ENCODE measurements at regions not wholly inside any gene's neighbourhood (a gene's known extent, or its start where the extent isn't known, plus 50 kb on each side); places are given as distances from the start of the nearest gene placed in this dataset.
"Not testable (repeated sequence)": the region's sequence is repeated elsewhere in the genome, so short reads cannot be mapped to it uniquely, and the experiment has no call there.

- CTCF ChIA-PET, result no interaction called here
- TF ChIP-seq CTCF (conservative IDR thresholded peaks at IDR 0.05; ENCODE audit: low read depth), result no peak
- no peak overlapping the region for H3K27ac ChIP-seq
- DNase-seq (ENCODE audit: low spot score), result no peak
- POLR2A ChIA-PET (ENCODE audit: low non-redundant PET), result no interaction called here
Observed at GRCh38 chr2:198611201-198611600, 806.8 kb downstream of the PLCL1 start.

DNA sequence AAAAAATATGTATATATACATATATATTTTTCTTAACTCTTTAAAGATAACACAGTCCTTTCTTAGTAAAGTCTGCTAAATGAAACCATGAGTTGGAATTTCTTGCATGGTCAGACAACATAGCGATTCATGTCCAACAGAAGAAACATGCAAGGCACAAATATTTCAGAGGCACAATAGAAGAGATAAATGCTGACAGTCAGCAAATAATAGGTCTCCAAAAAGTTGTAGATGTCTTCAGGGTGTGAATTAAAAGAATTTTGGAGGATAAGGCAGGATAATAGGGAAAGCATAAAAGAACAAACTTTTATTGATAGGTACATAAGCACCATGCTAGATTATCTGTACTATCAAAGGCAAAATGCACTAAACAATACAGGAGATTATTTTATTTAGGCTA is 800.2 kb downstream of the PLCL1 start:
- no peak for TF ChIP-seq CTCF (conservative IDR thresholded peaks at IDR 0.05; ENCODE audit: low read depth)
- H3K27ac ChIP-seq, result no peak overlapping the region
- no peak for DNase-seq (ENCODE audit: low spot score)
- CTCF ChIA-PET, result no interaction called here
- POLR2A ChIA-PET (ENCODE audit: low non-redundant PET), result no interaction called here

DNA sequence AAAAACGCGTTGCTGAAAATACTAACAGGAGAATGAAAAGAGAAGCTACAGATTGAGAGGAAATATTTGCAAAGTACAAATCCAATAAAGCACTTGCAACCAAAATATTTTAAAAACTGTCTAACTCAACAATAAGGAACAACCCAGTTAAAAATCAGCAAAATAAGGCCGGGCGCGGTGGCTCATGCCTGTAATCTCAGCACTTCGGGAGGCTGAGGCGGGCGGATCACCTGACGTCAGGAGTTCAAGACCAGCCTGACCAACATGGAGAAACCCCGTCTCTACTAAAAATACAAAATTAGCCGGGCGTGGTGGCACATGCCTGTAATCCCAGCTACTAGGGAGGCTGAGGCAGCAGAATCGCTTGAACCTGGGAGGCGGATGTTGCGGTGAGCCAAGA is 798.6 kb downstream of the PLCL1 start:
- POLR2A ChIA-PET (ENCODE audit: low non-redundant PET); CTCF ChIA-PET; H3K27ac ChIP-seq; DNase-seq (ENCODE audit: low spot score): not testable (repeated sequence)

GRCh38 chr2:198597648-198598047 is 793.3 kb downstream of the PLCL1 start:
- TF ChIP-seq CTCF (conservative IDR thresholded peaks at IDR 0.05; ENCODE audit: low read depth), result no peak
- DNase-seq (ENCODE audit: low spot score), result no peak
- no peak overlapping the region for H3K27ac ChIP-seq
- POLR2A ChIA-PET (ENCODE audit: low non-redundant PET), result no interaction called here
- CTCF ChIA-PET, result no interaction called here

DNA sequence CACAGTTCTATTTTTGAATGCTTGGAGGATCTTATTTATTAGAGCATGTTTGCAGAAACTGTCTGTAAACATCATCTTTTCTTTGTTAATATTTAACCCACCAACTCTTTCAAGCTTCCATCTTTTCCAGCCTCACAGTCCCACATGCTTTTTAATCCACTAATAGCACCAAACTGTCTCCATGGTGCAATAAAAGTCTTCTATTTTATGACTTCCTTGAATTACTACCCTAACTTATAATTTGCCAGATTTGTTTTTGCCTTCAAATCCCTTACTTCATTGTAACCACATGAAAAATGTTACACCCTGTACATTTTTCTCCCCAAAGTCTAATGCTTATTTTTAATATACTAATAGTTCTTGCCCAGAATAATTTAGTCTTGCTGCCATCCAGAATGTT is 792.6 kb downstream of the PLCL1 start:
- no peak overlapping the region for H3K27ac ChIP-seq
- ChIA-PET CTCF (no interaction called here), POLR2A (ENCODE audit: low non-redundant PET) (no interaction called here)
- DNase-seq (ENCODE audit: low spot score), result no peak
- TF ChIP-seq CTCF (conservative IDR thresholded peaks at IDR 0.05; ENCODE audit: low read depth), result no peak

GRCh38 chr2:198595721-198596120 is 791.3 kb downstream of the PLCL1 start:
- no peak for TF ChIP-seq CTCF (conservative IDR thresholded peaks at IDR 0.05; ENCODE audit: low read depth)
- no peak overlapping the region for H3K27ac ChIP-seq
- no peak for DNase-seq (ENCODE audit: low spot score)
- CTCF ChIA-PET, result interaction anchor here (0.7 kb wide), 1 partner anchor 33 kb away, joined by 3 read pairs; no protein-coding TSS in a partner anchor
- POLR2A ChIA-PET (ENCODE audit: low non-redundant PET), result no interaction called here

DNA sequence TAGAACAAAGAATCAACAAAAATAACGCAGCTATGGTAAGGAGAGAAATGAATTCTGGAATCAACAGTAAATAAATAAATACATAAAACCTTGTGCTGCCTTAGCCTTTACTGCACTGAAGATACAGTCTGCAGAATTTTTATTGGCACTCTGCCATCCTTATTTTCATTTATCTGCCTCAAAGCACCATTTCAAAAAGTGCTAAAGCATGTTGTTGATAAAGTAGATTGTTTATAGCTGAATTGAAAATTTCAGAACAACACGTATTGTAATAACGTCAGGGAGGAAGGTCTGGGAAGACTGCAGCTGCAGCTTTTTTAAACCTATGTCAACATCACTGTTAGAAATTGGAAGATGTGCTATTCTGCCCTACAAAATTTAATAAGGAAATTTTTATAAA is 787.2 kb downstream of the PLCL1 start:
- TF ChIP-seq CTCF (conservative IDR thresholded peaks at IDR 0.05; ENCODE audit: low read depth), result no peak
- CTCF ChIA-PET, result no interaction called here
- POLR2A ChIA-PET (ENCODE audit: low non-redundant PET), result no interaction called here
- no peak for DNase-seq (ENCODE audit: low spot score)
- H3K27ac ChIP-seq, result no peak overlapping the region

Measured in RWPE1 (cell line).